Right lung (tissue), 2 donors: ENCODE measurements at regions not wholly inside any gene's neighbourhood (a gene's known extent, or its start where the extent isn't known, plus 50 kb on each side); places are given as distances from the start of the nearest gene placed in this dataset.
"Not testable (repeated sequence)": the region's sequence is repeated elsewhere in the genome, so short reads cannot be mapped to it uniquely, and the experiment has no call there.

ENCODE experiments used
- DNase-seq, 2 donors: peaks; one replicate each; pipeline ENCODE4 v3.0.0-alpha.2; 2013

GRCh38 chr5:167843881-167844572 is 447.4 kb upstream of the WWC1 start:
- DNase-seq = no peak

- DNase-seq = no peak
Observed at GRCh38 chr5:167845952-167846351, 445.5 kb upstream of the WWC1 start.

- no peak for DNase-seq
Observed at GRCh38 chr5:167849874-167850273, 441.6 kb upstream of the WWC1 start.

- no peak for DNase-seq
Observed at GRCh38 chr5:167850911-167851310, 440.5 kb upstream of the WWC1 start.

- no peak for DNase-seq
Observed at GRCh38 chr5:167851416-167851815, 440.0 kb upstream of the WWC1 start.

GRCh38 chr5:167852515-167852914 is 438.9 kb upstream of the WWC1 start:
- DNase-seq = no peak

- peak; percentile 41 to 45 for DNase-seq
Observed at GRCh38 chr5:167853421-167853820, 438.0 kb upstream of the WWC1 start.

GRCh38 chr5:167855818-167856217 is 435.6 kb upstream of the WWC1 start:
- DNase-seq = no peak

- DNase-seq = no peak
Observed at GRCh38 chr5:167857321-167857720, 434.1 kb upstream of the WWC1 start.

GRCh38 chr5:167858186-167858855 is 433.1 kb upstream of the WWC1 start:
- DNase-seq = not testable (repeated sequence)

GRCh38 chr5:167861129-167861927 is 430.1 kb upstream of the WWC1 start:
- DNase-seq = peak; percentile 16 to 21

- no peak for DNase-seq
Observed at GRCh38 chr5:167861928-167862426, 429.5 kb upstream of the WWC1 start.

- DNase-seq = no peak
Observed at GRCh38 chr5:167863883-167864282, 427.6 kb upstream of the WWC1 start.

GRCh38 chr5:167864801-167865200 is 426.6 kb upstream of the WWC1 start:
- DNase-seq = no peak

- no peak for DNase-seq
Observed at GRCh38 chr5:167866797-167867196, 424.6 kb upstream of the WWC1 start.

GRCh38 chr5:167867281-167867680 is 424.2 kb upstream of the WWC1 start:
- DNase-seq = no peak

- DNase-seq = no peak
Observed at GRCh38 chr5:167869125-167869524, 422.3 kb upstream of the WWC1 start.

- DNase-seq = no peak
Observed at GRCh38 chr5:167870055-167870454, 421.4 kb upstream of the WWC1 start.

- DNase-seq = no peak
Observed at GRCh38 chr5:167871091-167871490, 420.4 kb upstream of the WWC1 start.

GRCh38 chr5:167872791-167873190 is 418.7 kb upstream of the WWC1 start:
- no peak for DNase-seq

- no peak for DNase-seq
Observed at GRCh38 chr5:167877114-167877722, 414.2 kb upstream of the WWC1 start.

GRCh38 chr5:167877924-167878323 is 413.5 kb upstream of the WWC1 start:
- no peak for DNase-seq
